Suppressor macrophage treated with lipopolysaccharide for 4 hours (primary cell): ENCODE measurements at regions not wholly inside any gene's neighbourhood (a gene's known extent, or its start where the extent isn't known, plus 50 kb on each side); places are given as distances from the start of the nearest gene placed in this dataset.
"Not testable (repeated sequence)": the region's sequence is repeated elsewhere in the genome, so short reads cannot be mapped to it uniquely, and the experiment has no call there.

Experiments
- DNase-seq: peaks from one replicate; pipeline ENCODE4 v3.0.0-alpha.2; 2020

DNA sequence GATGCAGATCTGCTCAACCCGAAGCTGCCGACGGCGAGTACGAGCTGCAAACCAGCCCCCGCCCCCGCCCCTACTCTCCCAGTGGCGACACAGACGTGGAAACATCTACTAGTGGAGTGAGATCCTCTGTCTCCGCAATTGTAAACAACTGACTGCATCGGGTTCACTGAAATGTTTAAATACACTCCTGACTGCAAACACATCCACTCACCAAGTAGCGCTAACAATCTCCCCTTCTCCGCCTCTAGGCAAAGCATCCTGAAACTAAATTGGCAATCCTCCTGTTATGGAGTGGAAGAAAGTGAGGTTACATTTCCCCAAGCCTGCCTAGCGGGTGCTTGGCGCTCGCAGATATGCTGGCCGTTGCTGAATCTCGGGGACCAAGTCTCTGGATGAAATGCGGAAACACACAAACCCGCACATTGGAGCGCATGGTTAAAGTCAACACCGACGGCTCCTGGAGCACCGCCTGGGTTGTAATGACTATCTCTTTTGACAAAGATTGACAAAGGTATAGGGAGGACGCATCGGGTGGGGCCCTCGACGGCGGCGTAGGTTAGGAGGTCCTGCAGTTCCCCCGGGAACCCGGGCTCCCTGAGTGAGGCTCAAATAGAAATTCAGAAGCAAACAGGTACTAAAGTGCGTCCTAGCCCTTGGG, 117.0 kb upstream of the TEX13C start:
- DNase-seq, result no peak

DNA sequence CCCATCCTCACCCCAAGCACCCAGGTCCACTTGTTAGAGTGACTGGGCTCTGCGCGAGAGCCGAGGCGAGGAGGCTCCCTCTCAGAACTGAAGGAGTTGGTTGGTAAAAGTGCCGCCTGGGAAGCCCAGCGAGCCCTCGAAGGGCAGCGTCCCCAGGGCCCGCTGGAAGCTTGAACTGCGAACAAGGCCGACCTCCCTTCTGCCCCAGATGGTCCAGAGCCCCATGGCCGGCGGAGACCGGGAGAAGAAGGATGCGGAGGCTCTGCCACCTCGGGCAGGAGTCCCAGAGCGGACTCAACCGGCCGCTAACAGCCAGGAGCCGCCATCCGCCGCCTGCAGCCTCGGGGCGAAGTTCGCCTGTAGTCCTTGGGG, 116.3 kb upstream of the TEX13C start:
- no peak for DNase-seq

DNA sequence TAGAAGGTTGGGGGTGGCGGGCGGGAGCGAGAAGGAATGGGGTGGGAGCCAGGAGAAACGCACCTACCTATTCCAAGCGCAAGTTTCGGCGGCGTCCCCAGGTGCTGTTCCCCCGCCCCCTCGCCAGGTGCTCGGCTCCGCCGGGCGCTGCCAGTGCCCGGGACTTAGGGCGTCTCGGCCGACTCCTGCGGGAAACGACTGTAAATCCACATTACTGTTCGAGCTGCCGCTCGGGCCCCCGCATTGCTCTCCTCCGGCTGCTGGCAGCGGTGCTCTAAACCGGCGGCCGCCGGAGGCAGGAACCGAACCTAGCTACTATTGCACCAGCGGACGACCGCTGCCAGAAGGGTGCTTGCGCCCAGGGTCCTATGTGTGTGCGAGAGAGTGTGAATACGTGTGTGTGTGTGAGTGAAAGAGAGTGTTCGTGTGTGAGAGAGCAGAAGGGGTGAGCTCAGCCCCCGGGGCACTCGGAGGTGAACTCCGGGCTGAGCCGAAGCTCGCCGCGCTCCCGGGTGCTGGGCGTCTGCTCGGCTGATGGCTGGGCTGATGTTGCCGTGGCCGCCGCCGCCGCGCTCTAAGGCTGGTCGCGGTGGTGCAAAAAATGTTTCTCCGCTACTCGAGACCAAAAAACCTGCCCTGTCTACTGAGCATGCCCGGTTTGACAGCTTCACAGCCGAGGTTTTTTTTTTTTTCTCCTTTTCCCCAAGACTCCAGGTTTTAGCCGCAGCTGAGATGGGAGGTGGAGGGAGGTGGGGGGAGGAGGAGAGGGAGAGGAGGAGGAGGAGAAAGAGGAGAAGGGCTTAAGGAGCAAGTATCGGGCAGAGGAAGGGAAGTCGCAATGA, 115.7 kb upstream of the TEX13C start:
- no peak for DNase-seq

DNA sequence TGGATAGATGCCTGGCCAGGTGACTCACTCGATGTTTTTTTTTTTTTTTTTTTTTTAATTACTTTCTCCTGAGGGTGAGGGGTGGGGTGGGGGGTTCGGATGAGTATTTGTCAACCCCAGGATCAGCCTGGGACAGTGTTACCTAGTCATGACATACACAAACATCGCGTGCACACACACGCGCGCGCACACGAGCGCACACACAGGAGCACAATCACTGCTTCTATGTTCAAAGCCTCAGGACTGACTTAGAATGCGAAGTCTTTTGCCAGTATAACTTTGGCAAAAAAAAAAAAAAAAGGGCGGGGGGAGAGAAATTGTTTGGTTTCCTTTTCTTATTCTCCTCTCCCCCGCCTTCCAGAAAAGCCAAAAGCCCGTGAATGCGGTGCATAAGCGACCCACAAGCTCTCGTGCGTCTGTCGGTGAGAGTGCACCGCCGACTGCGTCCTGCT, 115.0 kb upstream of the TEX13C start:
- no peak for DNase-seq

DNA sequence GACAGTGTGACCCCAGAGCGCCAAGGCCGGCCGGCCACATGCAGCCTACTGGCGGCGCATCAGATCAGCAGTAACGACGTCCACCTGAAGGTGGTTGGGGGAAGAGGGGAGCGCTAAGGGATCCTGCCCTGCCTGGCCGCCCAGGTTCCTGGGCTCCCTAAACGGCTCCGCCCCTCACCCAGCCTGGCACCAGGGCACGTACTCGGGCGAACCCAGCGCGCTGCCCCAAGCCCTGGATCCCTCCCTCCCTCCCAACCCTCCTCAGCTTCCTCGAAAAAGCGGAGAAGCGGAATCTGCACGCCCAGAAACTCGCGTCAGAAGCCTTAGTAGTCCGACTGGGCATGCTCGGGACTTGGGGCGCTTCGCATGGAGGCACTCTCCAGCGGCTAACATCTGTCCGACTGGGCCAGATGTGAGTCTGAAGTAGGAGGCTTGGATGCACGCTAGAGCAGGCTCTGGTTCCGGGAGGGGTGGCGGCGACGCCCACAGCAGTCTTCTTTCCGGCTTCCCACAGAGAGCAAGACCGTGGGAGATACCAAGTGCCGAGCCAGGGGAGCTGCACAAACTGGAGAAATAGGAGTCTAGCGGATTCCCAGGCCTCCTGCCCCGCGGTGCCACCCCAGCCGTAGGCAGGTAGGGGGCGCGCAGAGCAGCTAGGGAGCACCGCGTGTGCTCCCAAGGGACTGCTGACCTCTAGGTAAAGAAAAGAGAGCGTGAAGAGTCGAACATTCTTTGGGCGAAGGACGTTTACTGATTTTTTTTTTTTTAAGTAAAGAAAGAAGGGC, 114.3 kb upstream of the TEX13C start:
- DNase-seq, result peak; percentile 1

DNA sequence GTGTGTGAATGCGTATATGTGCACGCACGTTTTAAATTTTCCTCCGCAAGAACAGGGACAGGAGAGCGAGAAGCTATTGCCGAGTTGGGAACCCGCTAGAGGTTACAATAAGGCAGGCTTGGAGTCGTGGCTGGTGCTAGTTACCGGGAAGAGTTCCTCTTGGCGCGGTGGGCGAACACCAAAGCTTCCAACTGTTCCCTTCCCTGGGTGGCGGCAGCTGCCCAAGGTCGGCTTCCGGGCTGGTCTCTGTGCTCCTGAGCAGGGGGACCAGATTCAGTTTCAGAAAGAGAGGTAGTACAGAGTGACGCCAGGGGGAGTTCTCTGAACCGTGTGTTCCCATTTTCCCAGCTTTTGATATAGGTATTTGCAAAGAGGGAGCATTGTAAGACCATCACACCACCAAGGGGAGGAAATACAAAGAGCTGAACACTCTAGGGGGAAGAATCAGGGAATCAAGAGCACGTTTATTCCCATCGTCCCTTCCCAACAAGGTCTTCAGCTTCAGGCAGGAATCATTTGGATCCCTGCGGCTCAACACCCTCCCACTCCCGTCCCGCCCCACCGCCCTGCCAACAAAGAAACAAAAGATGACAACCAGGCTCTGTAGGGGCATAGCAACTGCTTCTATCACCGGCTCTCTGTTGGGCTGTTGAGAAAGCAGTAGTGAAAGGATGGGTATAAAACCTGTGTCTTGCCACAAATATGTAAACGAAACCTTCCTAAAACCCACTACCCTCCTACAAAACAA, 113.6 kb upstream of the TEX13C start:
- DNase-seq, result no peak

DNA sequence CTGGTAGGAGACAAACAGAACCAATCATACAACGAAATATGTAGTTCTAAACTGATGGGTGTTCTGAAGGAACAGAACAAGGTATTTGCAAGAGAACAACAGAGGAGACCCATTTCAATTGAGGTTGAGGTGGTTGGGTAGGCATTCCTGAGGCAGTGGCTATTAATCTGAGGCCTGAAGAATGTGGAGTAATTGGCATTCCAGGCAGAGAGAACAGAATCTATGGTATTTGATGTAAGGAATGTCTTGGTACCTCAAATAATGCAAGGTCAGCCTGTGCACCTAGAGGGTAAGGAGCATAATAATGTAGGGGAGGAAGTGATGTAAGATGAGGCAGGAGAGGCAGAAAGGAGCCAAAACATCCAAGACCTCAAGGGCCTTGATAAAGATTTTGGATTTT, 109.5 kb upstream of the TEX13C start:
- DNase-seq, result no peak

DNA sequence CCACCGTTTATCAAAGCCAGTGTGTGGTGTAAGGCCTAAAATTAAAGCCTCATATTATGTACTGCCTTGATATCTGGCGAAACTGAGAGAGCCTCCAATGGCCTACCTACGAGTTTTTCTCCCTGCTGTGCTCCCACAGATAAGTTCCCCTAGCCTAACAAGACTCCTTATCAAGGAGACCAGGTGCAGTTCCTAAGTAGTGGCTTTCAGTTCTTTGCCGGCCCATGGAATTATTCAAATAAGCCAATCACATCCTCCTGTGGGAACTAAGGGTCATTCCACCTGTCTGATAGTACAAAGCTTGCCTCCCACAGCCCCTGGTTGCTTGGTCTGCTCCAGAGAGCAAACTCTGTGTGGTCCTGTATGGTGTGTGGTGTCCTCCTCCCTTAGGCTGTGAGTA, 99.8 kb upstream of the TEX13C start:
- DNase-seq, result no peak

DNA sequence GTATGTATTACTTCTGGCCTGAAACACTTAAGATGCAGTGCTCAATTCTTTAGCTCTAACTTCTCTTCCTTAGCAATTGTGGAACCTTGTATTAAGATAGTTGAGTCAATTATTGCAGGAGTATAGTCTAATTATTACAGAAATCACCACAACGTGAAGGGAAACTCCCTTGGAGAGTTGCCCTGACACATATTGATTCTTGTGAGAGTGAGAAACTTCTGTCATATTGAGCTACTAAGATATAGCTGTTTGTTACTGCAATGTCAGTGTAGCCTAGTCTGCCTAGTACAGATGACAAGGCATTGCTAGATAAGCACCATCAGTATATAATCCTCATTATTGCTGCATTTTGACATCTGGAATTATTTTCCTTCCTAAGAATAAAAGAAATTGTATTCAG, 82.7 kb upstream of the TEX13C start:
- DNase-seq, result no peak

DNA sequence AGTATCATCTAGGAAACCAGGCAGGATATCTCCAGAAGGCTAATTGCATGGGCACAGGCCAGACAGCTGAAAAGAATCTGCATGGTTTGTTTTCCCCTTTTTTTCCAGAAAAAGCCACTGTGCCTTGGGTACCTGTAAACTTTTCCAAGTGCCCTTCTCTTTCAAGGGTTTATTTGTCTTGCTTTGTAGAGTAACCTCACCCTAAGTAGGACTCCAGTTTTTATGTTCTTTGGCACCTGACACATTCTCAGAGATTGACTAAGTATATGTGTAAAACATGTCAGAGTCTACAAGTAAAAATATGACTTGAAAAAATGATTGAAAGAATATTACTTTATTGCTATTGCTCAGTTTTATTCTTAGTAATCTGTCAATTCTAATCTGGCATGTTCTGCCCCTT, 70.7 kb upstream of the TEX13C start:
- no peak for DNase-seq

DNA sequence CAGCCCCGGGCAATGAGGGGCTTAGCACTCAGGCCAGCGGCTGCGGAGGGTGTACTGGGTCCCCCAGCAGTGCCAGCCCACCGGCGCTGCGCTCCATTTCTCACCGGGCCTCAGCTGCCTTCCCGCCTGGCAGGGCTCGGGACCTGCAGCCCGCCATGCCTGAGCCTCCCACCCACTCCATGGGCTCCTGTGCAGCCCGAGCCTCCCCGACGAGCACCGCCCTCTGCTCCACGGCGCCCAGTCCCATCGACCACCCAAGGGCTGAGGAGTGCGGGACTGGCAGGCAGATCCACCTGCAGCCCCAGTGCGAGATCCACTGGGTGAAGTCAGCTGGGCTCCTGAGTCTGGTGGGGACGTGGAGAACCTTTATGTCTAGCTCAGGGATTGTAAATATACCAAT, 63.9 kb upstream of the TEX13C start:
- not testable (repeated sequence) for DNase-seq

DNA sequence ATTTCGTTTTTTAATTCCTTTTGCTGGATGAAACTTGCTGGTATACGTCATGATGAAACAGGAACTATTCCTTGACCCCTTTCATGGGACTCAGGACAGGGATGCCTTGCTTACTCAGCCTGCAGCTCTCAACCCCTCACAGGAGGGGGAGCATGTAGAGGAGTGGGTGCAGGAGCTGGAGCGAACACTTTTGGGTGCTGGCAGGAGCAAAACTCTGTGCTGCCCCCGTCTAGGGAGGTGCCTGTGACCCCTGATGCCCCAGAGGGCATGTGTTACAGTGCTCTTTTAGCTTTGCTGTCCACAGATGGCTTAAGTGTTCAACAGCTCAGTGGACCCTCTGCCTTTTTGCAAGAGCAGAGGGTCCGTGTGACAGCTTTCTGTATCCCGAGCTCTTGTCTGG, 56.8 kb upstream of the TEX13C start:
- DNase-seq, result no peak

DNA sequence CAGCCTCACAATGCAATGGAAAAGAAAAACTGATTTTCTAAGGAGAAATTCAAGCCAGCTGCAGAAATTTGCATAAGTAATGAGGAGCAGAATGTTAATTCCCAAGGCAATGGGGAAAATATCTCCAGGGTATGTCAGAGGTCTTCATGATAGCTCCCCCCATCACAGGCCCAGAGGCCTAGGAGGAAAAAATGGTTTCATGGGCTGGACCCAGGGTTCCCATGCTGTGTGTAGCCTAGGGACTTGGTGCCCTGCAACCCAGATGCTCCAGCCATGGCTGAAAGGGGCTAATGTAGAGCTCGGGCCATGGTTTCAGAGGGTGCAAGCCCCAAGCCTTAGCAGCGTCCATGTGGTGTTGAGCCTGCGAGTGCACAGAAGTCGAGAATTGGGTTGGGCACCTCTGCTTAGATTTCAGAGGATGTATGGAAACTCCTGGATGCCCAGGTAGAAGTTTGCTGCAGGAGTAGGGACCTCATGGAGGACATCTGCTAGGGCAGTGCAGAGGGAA, 53.5 kb upstream of the TEX13C start:
- no peak for DNase-seq
